Panc1 (cell line): ENCODE measurements at regions not wholly inside any gene's neighbourhood (a gene's known extent, or its start where the extent isn't known, plus 50 kb on each side); places are given as distances from the start of the nearest gene placed in this dataset.

Source experiments
- ATAC-seq: fragments of 200-7000 bp; cut with Tn5 transposase; 2 replicates; pipeline ENCODE4 v1.9.1; 2020; ENCODE audit warnings: mild to moderate bottlenecking, moderate library complexity
- BruUV-seq: library from RNA; stranded (reverse); fragments of 400-500 nt; replicated peaks from 2 replicates; lab custom pipeline; 2021; lab: Mats Ljungman, UMichigan
- CTCF ChIA-PET: fragments of 300-600 bp; sonication (Branson Sonifier 250); formaldehyde crosslinking; loops from one replicate; lab custom pipeline; 2022; ENCODE audit warnings: antibody characterized with exemption; lab: Charles Lee
- POLR2A ChIA-PET: fragments of 300-600 bp; sonication (Branson Sonifier 250); formaldehyde crosslinking; loops from one replicate; lab custom pipeline; 2022; ENCODE audit warnings: antibody characterized with exemption; lab: Charles Lee
- DNase-seq: peaks from one replicate; pipeline ENCODE4 v3.0.0-alpha.2; 2010; ENCODE audit warnings: low read depth, low spot score
- H3K27ac ChIP-seq: 2 replicates; pipeline ENCODE4 v1.5.1; 2011; ENCODE audit warnings: mild to moderate bottlenecking, low read length, inconsistent platforms
- H3K27me3 ChIP-seq: fragments of 200-500 bp; sonication (Bioruptor generic); 2 replicates; pipeline ENCODE4 v1.6.0; 2014; ENCODE audit warnings: low read length, inconsistent platforms; ENCODE audit not compliant: control insufficient read depth, insufficient read depth
- H3K36me3 ChIP-seq: fragments of 200-500 bp; sonication (Bioruptor generic); 2 replicates; pipeline ENCODE4 v1.5.1; 2014; ENCODE audit warnings: inconsistent platforms, mild to moderate bottlenecking, low read length, moderate library complexity; ENCODE audit not compliant: control insufficient read depth, insufficient read depth
- H3K4me1 ChIP-seq: 2 replicates; pipeline ENCODE4 v1.5.1; 2011; ENCODE audit warnings: inconsistent platforms, mild to moderate bottlenecking, low read length, moderate library complexity; ENCODE audit not compliant: control insufficient read depth, insufficient read depth
- H3K4me3 ChIP-seq, 2 experiments: 2 replicates each; pipeline ENCODE4 v1.5.1; 2011 to 2012; ENCODE audit warnings: low read depth in 2 of 2, low read length in 2 of 2, mild to moderate bottlenecking in 2 of 2, inconsistent platforms in 1 of 2, moderate library complexity in 1 of 2
- H3K9me3 ChIP-seq: fragments of 200-500 bp; sonication (Bioruptor generic); 2 replicates; pipeline ENCODE4 v1.5.1; 2014; ENCODE audit warnings: low read depth, mild to moderate bottlenecking, inconsistent platforms, low read length, moderate library complexity; ENCODE audit not compliant: control insufficient read depth, insufficient read depth
- CTCF ChIP-seq: fragments of 450-650 bp; IDR thresholded peaks from 2 replicates; pipeline ENCODE4 v1.5.1; 2017; ENCODE audit warnings: mild to moderate bottlenecking
- POLR2AphosphoS5 ChIP-seq: IDR thresholded peaks from 2 replicates; pipeline ENCODE4 v1.6.1; 2012; ENCODE audit warnings: mild to moderate bottlenecking, low read depth, low read length, moderate library complexity
- SIN3A ChIP-seq: IDR thresholded peaks from 2 replicates; pipeline ENCODE4 v1.6.1; 2012; ENCODE audit warnings: low read depth, mild to moderate bottlenecking, low read length, moderate library complexity, borderline replicate concordance; ENCODE audit not compliant: insufficient read depth
- TCF7L2 ChIP-seq: IDR thresholded peaks from 2 replicates; pipeline ENCODE4 v1.6.1; 2011; ENCODE audit warnings: mild to moderate bottlenecking, low read depth, low read length, inconsistent platforms
- in situ Hi-C: cut with HindIII; loops from 2 replicates; pipeline ENCODE4 v1.10.0; 2016; ENCODE audit warnings: low sequenced_read_pairs, low pct_unique_long_range_greater_than_20kb
- intact Hi-C: fragments of 100-400 bp; cut with micrococcal nuclease; formaldehyde crosslinking; loops from one replicate; pipeline ENCODE4 v1.10.0; 2022; ENCODE audit not compliant: unreplicated experiment
- TF ChIP-seq, protein P1 (sequence below), 2 experiments: IDR thresholded peaks; 2 replicates each; pipeline ENCODE4 v1.6.1; 2011 to 2012; ENCODE audit warnings: low read depth in 2 of 2, control low read depth in 1 of 2, low read length in 1 of 2, mild to moderate bottlenecking in 1 of 2, moderate library complexity in 1 of 2; ENCODE audit not compliant: insufficient read depth in 1 of 2

GRCh38 chr5:9869616-9870288 is 239.6 kb upstream of the TAS2R1 start:
- ChIA-PET POLR2A (no interaction called here), CTCF (no interaction called here)
- Histone ChIP-seq H3K27ac (no peak overlapping the region), H3K4me1 (no peaks in the 10 kb centered on the region), H3K4me3 (no peak overlapping the region), H3K9me3 (peaks cover 11% of the 10 kb centered on the region), H3K27me3 (no peaks in the 10 kb centered on the region), H3K36me3 (no peaks in the 10 kb centered on the region)
- in situ Hi-C loops = no loop called here
- TF ChIP-seq POLR2AphosphoS5 (no peak), SIN3A (no peak), TCF7L2 (no peak), CTCF (no peak)
- TF ChIP-seq, protein P1, sequence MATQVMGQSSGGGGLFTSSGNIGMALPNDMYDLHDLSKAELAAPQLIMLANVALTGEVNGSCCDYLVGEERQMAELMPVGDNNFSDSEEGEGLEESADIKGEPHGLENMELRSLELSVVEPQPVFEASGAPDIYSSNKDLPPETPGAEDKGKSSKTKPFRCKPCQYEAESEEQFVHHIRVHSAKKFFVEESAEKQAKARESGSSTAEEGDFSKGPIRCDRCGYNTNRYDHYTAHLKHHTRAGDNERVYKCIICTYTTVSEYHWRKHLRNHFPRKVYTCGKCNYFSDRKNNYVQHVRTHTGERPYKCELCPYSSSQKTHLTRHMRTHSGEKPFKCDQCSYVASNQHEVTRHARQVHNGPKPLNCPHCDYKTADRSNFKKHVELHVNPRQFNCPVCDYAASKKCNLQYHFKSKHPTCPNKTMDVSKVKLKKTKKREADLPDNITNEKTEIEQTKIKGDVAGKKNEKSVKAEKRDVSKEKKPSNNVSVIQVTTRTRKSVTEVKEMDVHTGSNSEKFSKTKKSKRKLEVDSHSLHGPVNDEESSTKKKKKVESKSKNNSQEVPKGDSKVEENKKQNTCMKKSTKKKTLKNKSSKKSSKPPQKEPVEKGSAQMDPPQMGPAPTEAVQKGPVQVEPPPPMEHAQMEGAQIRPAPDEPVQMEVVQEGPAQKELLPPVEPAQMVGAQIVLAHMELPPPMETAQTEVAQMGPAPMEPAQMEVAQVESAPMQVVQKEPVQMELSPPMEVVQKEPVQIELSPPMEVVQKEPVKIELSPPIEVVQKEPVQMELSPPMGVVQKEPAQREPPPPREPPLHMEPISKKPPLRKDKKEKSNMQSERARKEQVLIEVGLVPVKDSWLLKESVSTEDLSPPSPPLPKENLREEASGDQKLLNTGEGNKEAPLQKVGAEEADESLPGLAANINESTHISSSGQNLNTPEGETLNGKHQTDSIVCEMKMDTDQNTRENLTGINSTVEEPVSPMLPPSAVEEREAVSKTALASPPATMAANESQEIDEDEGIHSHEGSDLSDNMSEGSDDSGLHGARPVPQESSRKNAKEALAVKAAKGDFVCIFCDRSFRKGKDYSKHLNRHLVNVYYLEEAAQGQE (IDR thresholded peaks at IDR 0.05; ENCODE audit: insufficient read depth in 1 of 2, low read depth in 2 of 2, low read length in 1 of 2) = no peak
- ATAC-seq = no peak
- intact Hi-C loops = no loop called here
- DNase-seq = no peak
- BruUV-seq = no TSS peak

GRCh38 chr5:9865574-9865973 is 235.4 kb upstream of the TAS2R1 start:
- Histone ChIP-seq H3K9me3 (peaks cover 11% of the 10 kb centered on the region), H3K27me3 (no peaks in the 10 kb centered on the region), H3K27ac (no peak overlapping the region), H3K4me3 (no peak overlapping the region), H3K36me3 (no peaks in the 10 kb centered on the region), H3K4me1 (no peaks in the 10 kb centered on the region)
- DNase-seq = no peak
- in situ Hi-C loops (no loop called here), intact Hi-C loops (no loop called here)
- ATAC-seq = no peak
- CTCF ChIA-PET = no interaction called here
- POLR2A ChIA-PET = no interaction called here
- TF ChIP-seq SIN3A = no peak
- TF ChIP-seq TCF7L2 = no peak
- TF ChIP-seq CTCF = no peak
- TF ChIP-seq, protein P1 (IDR thresholded peaks at IDR 0.05; ENCODE audit: insufficient read depth in 1 of 2, low read depth in 2 of 2, low read length in 1 of 2) = no peak
- TF ChIP-seq POLR2AphosphoS5 = no peak
- no TSS peak for BruUV-seq
